Fibroblast of pulmonary artery (primary cell): ENCODE measurements at regions not wholly inside any gene's neighbourhood (a gene's known extent, or its start where the extent isn't known, plus 50 kb on each side); places are given as distances from the start of the nearest gene placed in this dataset.

Experiments
- DNase-seq: peaks from one replicate; pipeline ENCODE4 v3.0.0-alpha.2; 2010; ENCODE audit warnings: low read depth
- H3K4me3 ChIP-seq: replicated peaks from 2 replicates; pipeline ENCODE4 v1.5.1; 2011; ENCODE audit warnings: low read depth, mild to moderate bottlenecking, control low read depth, low read length, moderate library complexity
- CTCF ChIP-seq: IDR thresholded peaks from 2 replicates; pipeline ENCODE4 v1.5.1; 2011; ENCODE audit warnings: mild to moderate bottlenecking, control low read depth, low read length, inconsistent platforms; ENCODE audit errors: missing control alignments

GRCh38 chr4:155609455-155610059 is 57.1 kb upstream of the GUCY1A1 start:
- no peak overlapping the region for H3K4me3 ChIP-seq
- DNase-seq = no peak

GRCh38 chr4:155608225-155608885 is 58.3 kb upstream of the GUCY1A1 start:
- DNase-seq = peak; percentile 19
- TF ChIP-seq CTCF = no peak
- H3K4me3 ChIP-seq = no peak overlapping the region

More at GRCh38 chr4:155609455-155610059, 57.1 kb upstream of the GUCY1A1 start:
- no peak for TF ChIP-seq CTCF

GRCh38 chr4:155607481-155607880 is 59.2 kb upstream of the GUCY1A1 start:
- TF ChIP-seq CTCF = no peak
- DNase-seq = no peak
- no peak overlapping the region for H3K4me3 ChIP-seq

GRCh38 chr4:155604718-155605626 is 61.7 kb upstream of the GUCY1A1 start:
- no peak overlapping the region for H3K4me3 ChIP-seq
- TF ChIP-seq CTCF = no peak
- DNase-seq = peak; percentile 93

- no peak for DNase-seq
- TF ChIP-seq CTCF = no peak
These were observed 63.2 kb upstream of the GUCY1A1 start for GRCh38 chr4:155603360-155603891.

GRCh38 chr4:155602351-155603140 is 64.1 kb upstream of the GUCY1A1 start:
- DNase-seq = no peak
- no peak for TF ChIP-seq CTCF
- H3K4me3 ChIP-seq = no peak overlapping the region

More at GRCh38 chr4:155603360-155603891, 63.2 kb upstream of the GUCY1A1 start:
- no peak overlapping the region for H3K4me3 ChIP-seq
